HG03558 (cell line): ENCODE measurements at regions not wholly inside any gene's neighbourhood (a gene's known extent, or its start where the extent isn't known, plus 50 kb on each side); places are given as distances from the start of the nearest gene placed in this dataset.
"Not testable (repeated sequence)": the region's sequence is repeated elsewhere in the genome, so short reads cannot be mapped to it uniquely, and the experiment has no call there.

Source experiments
- ATAC-seq: cut with Tn5 transposase; IDR thresholded peaks from one replicate; pipeline ENCODE4 v1.9.1; 2021; ENCODE audit warnings: moderate number of reproducible peaks; ENCODE audit not compliant: unreplicated experiment; ENCODE audit errors: extremely low read depth

- ATAC-seq: no peak
These were observed 53.1 kb upstream of the STK39 start for GRCh38 chr2:168300460-168300859.

- no peak for ATAC-seq
These were observed 56.8 kb upstream of the STK39 start for GRCh38 chr2:168304024-168304681.

GRCh38 chr2:168307379-168307778 is 60.0 kb upstream of the STK39 start:
- no peak for ATAC-seq

- no peak for ATAC-seq
These were observed 63.2 kb upstream of the STK39 start for GRCh38 chr2:168310580-168310979.

- no peak for ATAC-seq
These were observed 64.0 kb upstream of the STK39 start for GRCh38 chr2:168311261-168311910.

- no peak for ATAC-seq
These were observed 64.8 kb upstream of the STK39 start for GRCh38 chr2:168312036-168312822.

GRCh38 chr2:168314236-168314635 is 66.8 kb upstream of the STK39 start:
- ATAC-seq: no peak

GRCh38 chr2:168315331-168316072 is 68.1 kb upstream of the STK39 start:
- no peak for ATAC-seq

- no peak for ATAC-seq
These were observed 68.7 kb upstream of the STK39 start for GRCh38 chr2:168316073-168316440.

GRCh38 chr2:168317282-168317681 is 69.9 kb upstream of the STK39 start:
- ATAC-seq: no peak

- ATAC-seq: no peak
These were observed 72.9 kb upstream of the STK39 start for GRCh38 chr2:168320267-168320666.

GRCh38 chr2:168322325-168323007 is 75.1 kb upstream of the STK39 start:
- no peak for ATAC-seq

GRCh38 chr2:168323529-168324021 is 76.2 kb upstream of the STK39 start:
- no peak for ATAC-seq

GRCh38 chr2:168326572-168326971 is 79.2 kb upstream of the STK39 start:
- ATAC-seq: no peak

- ATAC-seq: no peak
These were observed 79.9 kb upstream of the STK39 start for GRCh38 chr2:168327328-168327727.

- ATAC-seq: no peak
These were observed 81.0 kb upstream of the STK39 start for GRCh38 chr2:168328421-168328820.

- ATAC-seq: no peak
These were observed 83.4 kb upstream of the STK39 start for GRCh38 chr2:168330624-168331423.

- not testable (repeated sequence) for ATAC-seq
These were observed 87.9 kb upstream of the STK39 start for GRCh38 chr2:168335254-168335653.

- ATAC-seq: no peak
These were observed 89.5 kb upstream of the STK39 start for GRCh38 chr2:168336786-168337388.
